PC-3 (cell line): ENCODE measurements at regions not wholly inside any gene's neighbourhood (a gene's known extent, or its start where the extent isn't known, plus 50 kb on each side); places are given as distances from the start of the nearest gene placed in this dataset.

ENCODE experiments used
- ATAC-seq: fragments of 200-7000 bp; cut with Tn5 transposase; 2 replicates; pipeline ENCODE4 v1.9.1; 2020; ENCODE audit warnings: mild to moderate bottlenecking, moderate library complexity
- BruUV-seq: library from RNA; stranded (reverse); fragments of 400-500 nt; replicated peaks from 2 replicates; lab custom pipeline; 2021; lab: Mats Ljungman, UMichigan
- CTCF ChIA-PET: fragments of 300-600 bp; sonication (Branson Sonifier 250); formaldehyde crosslinking; loops from one replicate; lab custom pipeline; 2022; ENCODE audit warnings: antibody characterized with exemption; lab: Charles Lee
- POLR2A ChIA-PET: fragments of 300-600 bp; sonication (Branson Sonifier 250); formaldehyde crosslinking; loops from one replicate; lab custom pipeline; 2022; ENCODE audit warnings: antibody characterized with exemption; ENCODE audit not compliant: unreplicated experiment; lab: Charles Lee
- DNase-seq: peaks from one replicate; pipeline ENCODE4 v3.0.0-alpha.2; 2015
- H2AFZ ChIP-seq: fragments of 300-600 bp; sonication (generic); 2 replicates; pipeline ENCODE4 v1.6.0; 2016; ENCODE audit warnings: antibody characterized with exemption, low read length
- H3F3A ChIP-seq: fragments of 300-600 bp; sonication (generic); one replicate; pipeline ENCODE4 v1.6.0; 2017; ENCODE audit warnings: antibody characterized with exemption, low read length, control low read depth, mild to moderate bottlenecking; ENCODE audit not compliant: unreplicated experiment
- H3K27ac ChIP-seq: fragments of 300-600 bp; sonication (generic); 2 replicates; pipeline ENCODE4 v1.5.1; 2016; ENCODE audit warnings: mild to moderate bottlenecking, low read length
- H3K27me3 ChIP-seq: fragments of 300-600 bp; sonication (generic); 2 replicates; pipeline ENCODE4 v1.6.1; 2016; ENCODE audit warnings: low read length, mixed read lengths
- H3K36me3 ChIP-seq: fragments of 300-600 bp; sonication (generic); 2 replicates; pipeline ENCODE4 v1.6.1; 2016; ENCODE audit warnings: low read depth, mixed run types, low read length, mixed read lengths
- H3K4me1 ChIP-seq: fragments of 300-600 bp; sonication (generic); 2 replicates; pipeline ENCODE4 v1.5.1; 2016; ENCODE audit warnings: low read length; ENCODE audit not compliant: insufficient read depth
- H3K4me2 ChIP-seq: fragments of 300-600 bp; sonication (generic); 2 replicates; pipeline ENCODE4 v1.6.0; 2016; ENCODE audit warnings: low read length
- H3K4me3 ChIP-seq: fragments of 300-600 bp; sonication (generic); 2 replicates; pipeline ENCODE4 v1.5.1; 2016; ENCODE audit warnings: mild to moderate bottlenecking, low read length, mixed read lengths
- H3K79me2 ChIP-seq: fragments of 300-600 bp; sonication (generic); 2 replicates; pipeline ENCODE4 v1.6.1; 2017; ENCODE audit warnings: low read length, mixed read lengths
- H3K9ac ChIP-seq: fragments of 300-600 bp; sonication (generic); 2 replicates; pipeline ENCODE4 v1.6.0; 2016; ENCODE audit warnings: mild to moderate bottlenecking, low read length
- H3K9me2 ChIP-seq: fragments of 300-600 bp; sonication (generic); replicated peaks from 2 replicates; pipeline ENCODE4 v1.6.1; 2016; ENCODE audit warnings: mixed run types, low read length, mixed read lengths
- H3K9me3 ChIP-seq: fragments of 300-600 bp; sonication (generic); 2 replicates; pipeline ENCODE4 v1.6.1; 2016; ENCODE audit warnings: low read length, mixed read lengths
- H4K20me1 ChIP-seq: fragments of 300-600 bp; sonication (generic); 2 replicates; pipeline ENCODE4 v1.6.1; 2016; ENCODE audit warnings: low read length, mixed read lengths
- CTCF ChIP-seq: fragments of 300-600 bp; sonication (generic); conservative IDR thresholded peaks from 2 replicates; pipeline ENCODE4 v1.5.1; 2017; ENCODE audit warnings: antibody characterized with exemption, low read depth, mild to moderate bottlenecking, low read length
- EZH2 ChIP-seq: fragments of 300-600 bp; sonication (generic); IDR thresholded peaks from one replicate; pipeline ENCODE4 v1.6.1; 2017; ENCODE audit warnings: antibody characterized with exemption, mild to moderate bottlenecking, low read length; ENCODE audit not compliant: unreplicated experiment
- EZH2phosphoT487 ChIP-seq: fragments of 300-600 bp; sonication (generic); IDR thresholded peaks from 2 replicates; pipeline ENCODE4 v1.6.1; 2018; ENCODE audit warnings: mild to moderate bottlenecking, antibody characterized with exemption, low read length, borderline replicate concordance
- intact Hi-C: fragments of 100-400 bp; cut with micrococcal nuclease; formaldehyde crosslinking; loops from 2 replicates; pipeline ENCODE4 v1.9.0; 2023

GRCh38 chr3:43786102-43786501 is 95.4 kb downstream of the ABHD5 start:
- peak; percentile 31 for ATAC-seq
- ChIA-PET POLR2A (no interaction called here), CTCF (no interaction called here)
- Histone ChIP-seq H3K9ac (no peak overlapping the region), H3K79me2 (no peaks in the 10 kb centered on the region), H3K27me3 (no peaks in the 10 kb centered on the region), H3K4me3 (no peak overlapping the region), H3K9me2 (no peaks in the 10 kb centered on the region), H2AFZ (no peak overlapping the region), H3K9me3 (no peaks in the 10 kb centered on the region), H4K20me1 (no peaks in the 10 kb centered on the region), H3K36me3 (no peaks in the 10 kb centered on the region), H3F3A (no peaks in the 10 kb centered on the region), H3K4me1 (no peaks in the 10 kb centered on the region), H3K4me2 (no peak overlapping the region), H3K27ac (no peak overlapping the region)
- TF ChIP-seq EZH2 (no peak), EZH2phosphoT487 (no peak), CTCF (no peak)
- BruUV-seq = no TSS peak
- intact Hi-C loops = no loop called here
- DNase-seq = no peak

DNA sequence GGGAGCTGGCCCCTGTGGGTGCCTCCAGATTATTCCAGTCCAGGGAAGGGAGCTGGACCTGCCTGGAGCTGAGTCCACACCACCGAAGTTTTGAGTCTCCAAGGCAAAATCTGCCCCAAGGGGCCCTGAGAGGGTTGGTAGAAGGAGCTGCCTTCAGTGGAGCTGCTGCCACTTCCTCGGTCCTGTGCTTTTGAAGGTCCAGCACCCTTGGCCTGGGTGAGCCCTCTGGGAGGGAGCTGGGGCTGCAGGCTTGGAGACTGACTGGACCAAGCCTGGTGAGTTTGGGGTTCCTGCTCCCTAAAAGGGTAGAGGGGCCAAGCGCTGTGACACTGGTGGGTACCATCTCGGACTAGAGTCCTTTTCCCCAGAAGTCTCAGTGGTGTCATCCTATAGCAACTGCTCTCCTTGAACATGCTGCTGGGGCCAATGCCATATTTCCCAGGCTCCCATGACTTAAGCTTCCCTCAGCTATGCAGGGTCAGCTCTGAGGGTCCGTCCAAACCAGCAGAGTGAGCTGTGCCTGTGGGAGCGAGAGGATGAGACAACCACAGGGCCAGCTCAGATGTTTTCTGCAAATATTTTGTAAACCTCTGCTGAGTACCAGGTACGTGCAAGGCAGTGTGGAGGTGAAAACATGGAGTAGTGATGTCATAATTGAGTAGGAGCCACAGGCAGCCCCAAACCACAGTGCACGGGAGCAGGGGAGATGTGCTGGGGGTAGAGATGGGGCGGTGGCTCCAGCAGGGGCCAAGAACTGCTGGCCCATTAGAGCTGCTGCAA is 96.0 kb downstream of the ABHD5 start:
- Histone ChIP-seq H3K4me1 (no peaks in the 10 kb centered on the region), H3K27ac (no peak overlapping the region), H3K4me2 (no peak overlapping the region), H3K9me2 (no peaks in the 10 kb centered on the region), H3K27me3 (no peaks in the 10 kb centered on the region), H3F3A (no peaks in the 10 kb centered on the region), H3K9me3 (no peaks in the 10 kb centered on the region), H3K4me3 (no peak overlapping the region), H3K9ac (no peak overlapping the region), H3K36me3 (no peaks in the 10 kb centered on the region), H4K20me1 (no peaks in the 10 kb centered on the region), H3K79me2 (no peaks in the 10 kb centered on the region), H2AFZ (no peak overlapping the region)
- BruUV-seq = no TSS peak
- TF ChIP-seq EZH2 (no peak), CTCF (no peak)
- POLR2A ChIA-PET = no interaction called here
- CTCF ChIA-PET = no interaction called here
- DNase-seq (no peak), ATAC-seq (no peak)
- intact Hi-C loops = no loop called here

GRCh38 chr3:43787330-43787729 is 96.6 kb downstream of the ABHD5 start:
- CTCF ChIA-PET = no interaction called here

More at GRCh38 chr3:43787330-43787729, 96.6 kb downstream of the ABHD5 start:
- Histone ChIP-seq H3K4me2 (no peak overlapping the region), H3K36me3 (no peaks in the 10 kb centered on the region), H3F3A (no peaks in the 10 kb centered on the region), H2AFZ (no peak overlapping the region), H3K4me3 (no peak overlapping the region), H3K9ac (no peak overlapping the region), H3K4me1 (no peaks in the 10 kb centered on the region), H3K79me2 (no peaks in the 10 kb centered on the region), H3K9me3 (no peaks in the 10 kb centered on the region), H3K9me2 (no peaks in the 10 kb centered on the region), H3K27me3 (no peaks in the 10 kb centered on the region), H3K27ac (no peak overlapping the region), H4K20me1 (no peaks in the 10 kb centered on the region)
- ATAC-seq (no peak), DNase-seq (no peak)
- no peak for TF ChIP-seq CTCF
- no peak for TF ChIP-seq EZH2phosphoT487
- no peak for TF ChIP-seq EZH2
- POLR2A ChIA-PET = no interaction called here
- intact Hi-C loops = no loop called here
- no TSS peak for BruUV-seq
